ENCODE measurements at regions not wholly inside any gene's neighbourhood (a gene's known extent, or its start where the extent isn't known, plus 50 kb on each side); places are given as distances from the start of the nearest gene placed in this dataset.

DNA sequence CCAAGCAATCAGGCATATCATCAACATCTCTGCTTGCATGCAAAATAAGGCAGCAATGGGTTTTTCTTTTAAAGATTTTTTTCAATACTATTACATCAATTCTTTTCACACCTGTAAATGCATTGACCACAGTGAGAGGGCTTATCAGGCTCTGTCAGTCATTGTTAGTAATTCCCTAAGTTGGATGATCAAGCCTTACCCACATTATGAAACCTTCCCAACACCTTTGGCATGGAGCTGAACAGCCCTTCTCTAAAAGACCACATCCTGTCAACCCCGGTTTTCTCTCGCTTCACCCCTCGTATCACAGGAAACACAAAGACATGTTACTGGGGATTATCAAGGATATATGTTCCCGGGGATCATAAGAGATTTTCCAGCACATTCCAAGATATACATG, 135.2 kb upstream of the SLC24A5 start:
- H3K9ac ChIP-seq (ENCODE audit: low read depth, low read length), result no peak overlapping the region
- TF ChIP-seq, protein P1, sequence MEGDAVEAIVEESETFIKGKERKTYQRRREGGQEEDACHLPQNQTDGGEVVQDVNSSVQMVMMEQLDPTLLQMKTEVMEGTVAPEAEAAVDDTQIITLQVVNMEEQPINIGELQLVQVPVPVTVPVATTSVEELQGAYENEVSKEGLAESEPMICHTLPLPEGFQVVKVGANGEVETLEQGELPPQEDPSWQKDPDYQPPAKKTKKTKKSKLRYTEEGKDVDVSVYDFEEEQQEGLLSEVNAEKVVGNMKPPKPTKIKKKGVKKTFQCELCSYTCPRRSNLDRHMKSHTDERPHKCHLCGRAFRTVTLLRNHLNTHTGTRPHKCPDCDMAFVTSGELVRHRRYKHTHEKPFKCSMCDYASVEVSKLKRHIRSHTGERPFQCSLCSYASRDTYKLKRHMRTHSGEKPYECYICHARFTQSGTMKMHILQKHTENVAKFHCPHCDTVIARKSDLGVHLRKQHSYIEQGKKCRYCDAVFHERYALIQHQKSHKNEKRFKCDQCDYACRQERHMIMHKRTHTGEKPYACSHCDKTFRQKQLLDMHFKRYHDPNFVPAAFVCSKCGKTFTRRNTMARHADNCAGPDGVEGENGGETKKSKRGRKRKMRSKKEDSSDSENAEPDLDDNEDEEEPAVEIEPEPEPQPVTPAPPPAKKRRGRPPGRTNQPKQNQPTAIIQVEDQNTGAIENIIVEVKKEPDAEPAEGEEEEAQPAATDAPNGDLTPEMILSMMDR (IDR thresholded peaks at IDR 0.05; ENCODE audit: borderline replicate concordance, extremely low read depth, low read length, poor library complexity, severe bottlenecking), result no peak
- no peak for TF ChIP-seq EZH2 (IDR thresholded peaks at IDR 0.05; ENCODE audit: borderline replicate concordance, low read depth, low read length, severe bottlenecking)
- no peak overlapping the region for H3K27ac ChIP-seq (ENCODE audit: low read length)
- H3K4me2 ChIP-seq (ENCODE audit: insufficient read depth, low read length), result no peak overlapping the region
- no peaks in the 10 kb centered on the region for H4K20me1 ChIP-seq (ENCODE audit: insufficient read depth, low read length)
- H2AFZ ChIP-seq (ENCODE audit: low read depth, low read length), result no peak overlapping the region
- no peaks in the 10 kb centered on the region for H3K27me3 ChIP-seq (ENCODE audit: insufficient read depth, low read length, poor library complexity)
- ATAC-seq (ENCODE audit: insufficient read depth, low read depth) (no peak), DNase-seq (no peak)
- H3K79me2 ChIP-seq (ENCODE audit: insufficient read depth, low read length), result no peaks in the 10 kb centered on the region
- H3K36me3 ChIP-seq (ENCODE audit: insufficient read depth, low read length), result no peaks in the 10 kb centered on the region
- no peak overlapping the region for H3K4me3 ChIP-seq (ENCODE audit: low read depth in 1 of 2, low read length in 2 of 2)
- no peaks in the 10 kb centered on the region for H3K9me3 ChIP-seq (ENCODE audit: insufficient read depth, low read length, severe bottlenecking)
- no peaks in the 10 kb centered on the region for H3K4me1 ChIP-seq (ENCODE audit: insufficient read depth, low read length)

DNA sequence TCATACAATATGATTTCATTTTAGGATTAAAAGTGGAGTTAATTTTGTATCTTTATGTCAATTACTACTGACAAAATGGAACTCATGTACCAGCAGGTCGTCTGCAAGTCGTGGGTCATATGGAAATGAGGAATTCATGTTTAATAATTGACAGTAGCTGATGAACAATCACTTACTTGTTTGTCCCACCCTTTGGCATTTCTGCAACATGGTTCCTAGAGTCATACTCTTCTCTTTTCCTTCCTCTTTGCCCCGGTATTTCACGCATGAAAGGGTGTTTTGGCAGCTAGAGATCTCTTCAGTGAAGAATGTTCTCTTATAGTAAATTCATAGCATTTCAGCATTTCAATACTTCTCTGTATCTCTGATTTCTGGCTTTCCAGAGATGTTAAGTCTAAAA, 133.3 kb upstream of the SLC24A5 start:
- Histone ChIP-seq H3K27ac (ENCODE audit: low read length) (no peak overlapping the region), H3K4me1 (ENCODE audit: insufficient read depth, low read length) (no peaks in the 10 kb centered on the region), H2AFZ (ENCODE audit: low read depth, low read length) (no peak overlapping the region), H3K27me3 (ENCODE audit: insufficient read depth, low read length, poor library complexity) (no peaks in the 10 kb centered on the region), H3K9me3 (ENCODE audit: insufficient read depth, low read length, severe bottlenecking) (no peaks in the 10 kb centered on the region), H3K4me3 (ENCODE audit: low read depth in 1 of 2, low read length in 2 of 2) (no peak overlapping the region), H3K4me2 (ENCODE audit: insufficient read depth, low read length) (no peak overlapping the region), H4K20me1 (ENCODE audit: insufficient read depth, low read length) (no peaks in the 10 kb centered on the region), H3K36me3 (ENCODE audit: insufficient read depth, low read length) (no peaks in the 10 kb centered on the region), H3K79me2 (ENCODE audit: insufficient read depth, low read length) (no peaks in the 10 kb centered on the region), H3K9ac (ENCODE audit: low read depth, low read length) (no peak overlapping the region)
- DNase-seq (no peak), ATAC-seq (ENCODE audit: insufficient read depth, low read depth) (no peak)
- TF ChIP-seq, protein P1 (IDR thresholded peaks at IDR 0.05; ENCODE audit: borderline replicate concordance, extremely low read depth, low read length, poor library complexity, severe bottlenecking), result no peak
- TF ChIP-seq EZH2 (IDR thresholded peaks at IDR 0.05; ENCODE audit: borderline replicate concordance, low read depth, low read length, severe bottlenecking), result no peak

DNA sequence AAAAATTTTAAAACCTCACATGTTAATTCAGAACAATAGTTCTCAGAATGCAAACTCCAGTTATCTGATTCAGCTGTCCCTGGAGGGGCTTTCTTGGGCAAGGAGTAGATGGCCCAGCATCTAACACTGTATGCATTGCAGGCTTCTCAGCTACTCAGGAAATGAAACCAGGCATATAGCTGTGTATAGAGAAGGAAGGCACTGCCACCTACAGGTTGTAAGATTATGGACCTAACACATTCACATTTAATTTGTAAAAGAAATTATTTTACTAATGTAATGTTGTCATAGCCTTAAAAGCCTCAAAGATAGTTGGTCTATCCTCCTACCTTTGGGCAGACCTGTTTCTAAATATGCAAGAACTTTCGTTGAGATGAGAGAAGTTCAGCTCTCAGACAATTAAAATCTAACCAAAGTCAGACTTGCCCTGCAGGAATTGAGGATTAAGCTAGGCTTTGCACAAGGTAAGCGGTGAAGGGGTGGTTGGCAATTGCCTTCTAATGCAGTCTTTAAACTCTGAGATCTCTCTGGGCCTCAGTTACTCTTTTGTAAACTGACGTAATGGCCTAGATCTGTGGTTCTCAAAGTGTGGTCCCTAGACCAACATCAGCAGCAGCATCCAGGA, 132.8 kb upstream of the SLC24A5 start:
- Histone ChIP-seq H3K9me3 (ENCODE audit: insufficient read depth, low read length, severe bottlenecking) (no peaks in the 10 kb centered on the region), H3K27me3 (ENCODE audit: insufficient read depth, low read length, poor library complexity) (no peaks in the 10 kb centered on the region), H3K36me3 (ENCODE audit: insufficient read depth, low read length) (no peaks in the 10 kb centered on the region), H3K4me3 (ENCODE audit: low read depth in 1 of 2, low read length in 2 of 2) (no peak overlapping the region), H3K79me2 (ENCODE audit: insufficient read depth, low read length) (no peaks in the 10 kb centered on the region), H3K9ac (ENCODE audit: low read depth, low read length) (no peak overlapping the region), H3K27ac (ENCODE audit: low read length) (no peak overlapping the region), H4K20me1 (ENCODE audit: insufficient read depth, low read length) (no peaks in the 10 kb centered on the region), H2AFZ (ENCODE audit: low read depth, low read length) (no peak overlapping the region), H3K4me1 (ENCODE audit: insufficient read depth, low read length) (no peaks in the 10 kb centered on the region), H3K4me2 (ENCODE audit: insufficient read depth, low read length) (no peak overlapping the region)
- no peak for TF ChIP-seq EZH2 (IDR thresholded peaks at IDR 0.05; ENCODE audit: borderline replicate concordance, low read depth, low read length, severe bottlenecking)
- TF ChIP-seq, protein P1 (IDR thresholded peaks at IDR 0.05; ENCODE audit: borderline replicate concordance, extremely low read depth, low read length, poor library complexity, severe bottlenecking), result peak; percentile 59
- ATAC-seq (ENCODE audit: insufficient read depth, low read depth) (peak; percentile 76), DNase-seq (peak; percentile 8)

Measured in DND-41 (cell line).